ENCODE measurements at regions not wholly inside any gene's neighbourhood (a gene's known extent, or its start where the extent isn't known, plus 50 kb on each side); places are given as distances from the start of the nearest gene placed in this dataset.

GRCh38 chr3:76054404-76054803 lies 269.1 kb upstream of the ZNF717 start:
- Histone ChIP-seq H3K27ac (replicated peaks) (no peak overlapping the region), H3K27me3 (ENCODE audit: insufficient read depth, poor library complexity, severe bottlenecking) (no peaks in the 10 kb centered on the region), H3K4me3 (replicated peaks; ENCODE audit: insufficient read depth, low read length) (no peak overlapping the region)
- DNase-seq (ENCODE audit: low read depth in 1 of 2, low spot score in 1 of 2) = no peak
- no peak for TF ChIP-seq GABPA (IDR thresholded peaks at IDR 0.05; ENCODE audit: low read depth)
- TF ChIP-seq REST (IDR thresholded peaks at IDR 0.05; ENCODE audit: insufficient replicate concordance, low read depth) = no peak
- TF ChIP-seq CTCF (IDR thresholded peaks at IDR 0.05; ENCODE audit: insufficient read depth, low read length) = no peak
- TF ChIP-seq POLR2AphosphoS5 (IDR thresholded peaks at IDR 0.05; ENCODE audit: low read depth) = no peak
- TF ChIP-seq SPI1 (IDR thresholded peaks at IDR 0.05; ENCODE audit: borderline replicate concordance, low read depth) = no peak

GRCh38 chr3:76061654-76062053 lies 276.3 kb upstream of the ZNF717 start:
- Histone ChIP-seq H3K4me3 (replicated peaks; ENCODE audit: insufficient read depth, low read length) (no peak overlapping the region), H3K27me3 (ENCODE audit: insufficient read depth, poor library complexity, severe bottlenecking) (no peaks in the 10 kb centered on the region), H3K27ac (replicated peaks) (no peak overlapping the region)
- no peak for TF ChIP-seq CTCF (IDR thresholded peaks at IDR 0.05; ENCODE audit: insufficient read depth, low read length)
- TF ChIP-seq POLR2AphosphoS5 (IDR thresholded peaks at IDR 0.05; ENCODE audit: low read depth) = no peak
- DNase-seq (ENCODE audit: low read depth in 1 of 2, low spot score in 1 of 2) = no peak

- no peak overlapping the region for H3K27ac ChIP-seq (replicated peaks)
- TF ChIP-seq GABPA (IDR thresholded peaks at IDR 0.05; ENCODE audit: low read depth) (no peak), POLR2AphosphoS5 (IDR thresholded peaks at IDR 0.05; ENCODE audit: low read depth) (no peak), CTCF (IDR thresholded peaks at IDR 0.05; ENCODE audit: insufficient read depth, low read length) (no peak), SPI1 (IDR thresholded peaks at IDR 0.05; ENCODE audit: borderline replicate concordance, low read depth) (no peak), REST (IDR thresholded peaks at IDR 0.05; ENCODE audit: insufficient replicate concordance, low read depth) (no peak)
- no peaks in the 10 kb centered on the region for H3K27me3 ChIP-seq (ENCODE audit: insufficient read depth, poor library complexity, severe bottlenecking)
- DNase-seq (ENCODE audit: low read depth in 1 of 2, low spot score in 1 of 2) = no peak
- no peak overlapping the region for H3K4me3 ChIP-seq (replicated peaks; ENCODE audit: insufficient read depth, low read length)
Measured at GRCh38 chr3:76063019-76063418, 277.7 kb upstream of the ZNF717 start.

GRCh38 chr3:76063811-76064210 lies 278.5 kb upstream of the ZNF717 start:
- Histone ChIP-seq H3K27me3 (ENCODE audit: insufficient read depth, poor library complexity, severe bottlenecking) (no peaks in the 10 kb centered on the region), H3K27ac (replicated peaks) (no peak overlapping the region), H3K4me3 (replicated peaks; ENCODE audit: insufficient read depth, low read length) (no peak overlapping the region)
- DNase-seq (ENCODE audit: low read depth in 1 of 2, low spot score in 1 of 2) = no peak
- no peak for TF ChIP-seq CTCF (IDR thresholded peaks at IDR 0.05; ENCODE audit: insufficient read depth, low read length)
- TF ChIP-seq SPI1 (IDR thresholded peaks at IDR 0.05; ENCODE audit: borderline replicate concordance, low read depth) = no peak
- TF ChIP-seq GABPA (IDR thresholded peaks at IDR 0.05; ENCODE audit: low read depth) = no peak
- no peak for TF ChIP-seq POLR2AphosphoS5 (IDR thresholded peaks at IDR 0.05; ENCODE audit: low read depth)
- TF ChIP-seq REST (IDR thresholded peaks at IDR 0.05; ENCODE audit: insufficient replicate concordance, low read depth) = no peak

Measured in HL-60 (cell line).